Keratinocyte (primary cell): ENCODE measurements at regions not wholly inside any gene's neighbourhood (a gene's known extent, or its start where the extent isn't known, plus 50 kb on each side); places are given as distances from the start of the nearest gene placed in this dataset.

Source experiments
- EZH2 ChIP-seq: IDR thresholded peaks from one replicate; pipeline ENCODE4 v1.6.1; 2012; ENCODE audit warnings: inconsistent platforms, mild to moderate bottlenecking, low read length, moderate library complexity
- TF ChIP-seq, protein P1 (sequence below), 3 experiments: IDR thresholded peaks in 1 of 3; conservative IDR thresholded peaks in 1 of 3; optimal IDR thresholded peaks in 1 of 3; 2 replicates in 2 of 3; 3 replicates in 1 of 3; pipeline versions ENCODE3 to v1.5.1; 2011; ENCODE audit warnings: low read length in 3 of 3, mild to moderate bottlenecking in 3 of 3, moderate library complexity in 2 of 3, control low read depth in 1 of 3, inconsistent platforms in 1 of 3; ENCODE audit not compliant: insufficient read depth in 2 of 3; ENCODE audit errors: extremely low read depth in 1 of 3

DNA sequence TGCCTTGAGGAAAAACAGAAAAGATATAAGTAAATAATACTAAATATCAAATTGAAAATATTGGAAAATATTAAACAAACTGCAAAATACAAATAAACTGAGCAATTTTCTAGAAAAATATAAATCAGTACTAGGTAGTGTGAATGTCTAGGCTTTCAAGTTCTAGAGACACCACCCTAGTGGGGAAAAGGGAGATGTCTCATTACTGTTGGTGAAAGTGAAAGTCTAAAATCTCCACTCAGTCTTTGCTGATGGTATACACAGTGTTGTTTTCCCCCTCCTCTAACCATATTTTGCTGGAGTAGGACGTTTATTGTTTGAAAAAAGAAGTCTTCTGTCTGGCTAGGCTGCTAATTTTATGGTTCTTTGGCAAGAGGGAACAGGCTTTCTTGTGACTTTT lies 1368.9 kb downstream of the OTOL1 start:
- TF ChIP-seq, protein P1, sequence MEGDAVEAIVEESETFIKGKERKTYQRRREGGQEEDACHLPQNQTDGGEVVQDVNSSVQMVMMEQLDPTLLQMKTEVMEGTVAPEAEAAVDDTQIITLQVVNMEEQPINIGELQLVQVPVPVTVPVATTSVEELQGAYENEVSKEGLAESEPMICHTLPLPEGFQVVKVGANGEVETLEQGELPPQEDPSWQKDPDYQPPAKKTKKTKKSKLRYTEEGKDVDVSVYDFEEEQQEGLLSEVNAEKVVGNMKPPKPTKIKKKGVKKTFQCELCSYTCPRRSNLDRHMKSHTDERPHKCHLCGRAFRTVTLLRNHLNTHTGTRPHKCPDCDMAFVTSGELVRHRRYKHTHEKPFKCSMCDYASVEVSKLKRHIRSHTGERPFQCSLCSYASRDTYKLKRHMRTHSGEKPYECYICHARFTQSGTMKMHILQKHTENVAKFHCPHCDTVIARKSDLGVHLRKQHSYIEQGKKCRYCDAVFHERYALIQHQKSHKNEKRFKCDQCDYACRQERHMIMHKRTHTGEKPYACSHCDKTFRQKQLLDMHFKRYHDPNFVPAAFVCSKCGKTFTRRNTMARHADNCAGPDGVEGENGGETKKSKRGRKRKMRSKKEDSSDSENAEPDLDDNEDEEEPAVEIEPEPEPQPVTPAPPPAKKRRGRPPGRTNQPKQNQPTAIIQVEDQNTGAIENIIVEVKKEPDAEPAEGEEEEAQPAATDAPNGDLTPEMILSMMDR (optimal IDR thresholded peaks at IDR 0.05 in 1 of 3, IDR thresholded peaks at IDR 0.05 in 1 of 3, conservative IDR thresholded peaks at IDR 0.05 in 1 of 3; ENCODE audit: extremely low read depth in 1 of 3, insufficient read depth in 2 of 3, low read length in 3 of 3), result no peak
- no peak for TF ChIP-seq EZH2
